SJSA1 (cell line): ENCODE measurements at regions not wholly inside any gene's neighbourhood (a gene's known extent, or its start where the extent isn't known, plus 50 kb on each side); places are given as distances from the start of the nearest gene placed in this dataset.
"Not testable (repeated sequence)": the region's sequence is repeated elsewhere in the genome, so short reads cannot be mapped to it uniquely, and the experiment has no call there.

Experiments used
- DNase-seq, 2 experiments: peaks; one replicate each; pipeline ENCODE4 v3.0.0-alpha.2; 2015 to 2020; ENCODE audit warnings: low spot score in 2 of 2, low read depth in 1 of 2
- H3K27ac ChIP-seq: fragments of 250-450 bp; sonication (Bioruptor Pico); 2 replicates; pipeline ENCODE4 v1.5.1; 2020; ENCODE audit warnings: mild to moderate bottlenecking, moderate library complexity
- H3K27me3 ChIP-seq: fragments of 250-450 bp; sonication (Bioruptor Pico); replicated peaks from 2 replicates; pipeline ENCODE4 v1.5.1; 2020; ENCODE audit warnings: mild to moderate bottlenecking, moderate library complexity
- H3K36me3 ChIP-seq: fragments of 250-450 bp; sonication (Bioruptor Pico); 2 replicates; pipeline ENCODE4 v1.5.1; 2020; ENCODE audit warnings: mild to moderate bottlenecking
- H3K4me1 ChIP-seq: fragments of 250-450 bp; sonication (Bioruptor Pico); replicated peaks from 2 replicates; pipeline ENCODE4 v1.6.1; 2021; ENCODE audit warnings: mild to moderate bottlenecking
- H3K4me3 ChIP-seq: fragments of 250-450 bp; sonication (Bioruptor Pico); 2 replicates; pipeline ENCODE4 v1.5.1; 2020; ENCODE audit warnings: mild to moderate bottlenecking
- H3K9me3 ChIP-seq: fragments of 250-450 bp; sonication (Bioruptor Pico); replicated peaks from 2 replicates; pipeline ENCODE4 v1.5.1; 2020; ENCODE audit warnings: mild to moderate bottlenecking

DNA sequence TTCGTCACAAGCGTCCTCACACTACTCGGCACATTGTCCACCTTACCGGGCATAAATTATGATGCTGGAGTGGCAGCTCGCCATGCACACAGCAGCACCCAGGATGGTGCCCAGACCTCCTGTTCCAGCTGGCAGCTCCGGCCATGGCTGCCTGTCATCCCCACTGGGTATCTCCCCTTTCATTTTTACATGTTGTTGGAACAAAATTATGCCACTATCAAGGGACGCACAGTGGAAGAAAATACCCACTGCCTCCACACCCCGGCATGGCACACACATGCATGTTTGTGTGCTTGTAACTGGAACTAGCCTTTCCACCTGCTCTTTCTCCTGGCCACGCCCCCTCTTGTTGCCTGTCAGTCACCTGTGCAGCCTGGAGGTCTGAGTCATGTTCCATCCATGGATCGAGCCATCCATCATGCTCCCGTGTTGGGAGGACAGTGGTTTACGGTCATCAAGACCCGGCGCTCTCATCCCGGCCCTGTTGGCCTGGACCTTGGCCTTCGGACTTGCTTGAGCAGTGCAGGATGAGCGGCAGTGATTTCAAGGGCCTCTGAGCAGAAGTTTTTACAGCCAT lies 1069.6 kb downstream of the BRD1 start:
- Histone ChIP-seq H3K27me3 (no peaks in the 10 kb centered on the region), H3K4me1 (no peaks in the 10 kb centered on the region), H3K9me3 (no peaks in the 10 kb centered on the region), H3K36me3 (no peaks in the 10 kb centered on the region), H3K27ac (no peak overlapping the region), H3K4me3 (no peak overlapping the region)
- DNase-seq: peak in 1 of 2 experiments; percentile 41

DNA sequence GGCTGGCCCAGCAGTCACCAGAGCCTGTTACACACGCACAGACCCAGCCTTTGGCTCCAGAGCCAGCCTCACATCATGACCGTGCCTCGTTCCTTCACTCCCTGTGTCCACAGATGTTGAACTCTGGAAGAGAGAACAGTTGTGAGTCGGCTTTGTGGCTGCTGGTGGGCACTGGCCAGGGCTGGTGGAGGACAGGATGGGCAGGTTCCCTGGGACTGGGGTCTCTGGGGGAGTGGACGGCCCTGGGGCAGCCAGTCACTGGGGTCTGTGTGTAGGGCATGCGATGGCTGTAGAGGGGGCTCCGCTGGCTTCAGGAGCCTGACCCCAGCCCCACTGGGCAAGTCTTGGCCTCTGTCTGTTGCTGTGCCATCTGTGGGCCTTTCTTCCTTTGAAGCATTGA lies 1070.1 kb downstream of the BRD1 start:
- peak in 1 of 2 experiments; percentile 32 for DNase-seq
- Histone ChIP-seq H3K27ac (no peak overlapping the region), H3K4me3 (no peak overlapping the region), H3K9me3 (no peaks in the 10 kb centered on the region), H3K4me1 (no peaks in the 10 kb centered on the region), H3K36me3 (no peaks in the 10 kb centered on the region), H3K27me3 (no peaks in the 10 kb centered on the region)

DNA sequence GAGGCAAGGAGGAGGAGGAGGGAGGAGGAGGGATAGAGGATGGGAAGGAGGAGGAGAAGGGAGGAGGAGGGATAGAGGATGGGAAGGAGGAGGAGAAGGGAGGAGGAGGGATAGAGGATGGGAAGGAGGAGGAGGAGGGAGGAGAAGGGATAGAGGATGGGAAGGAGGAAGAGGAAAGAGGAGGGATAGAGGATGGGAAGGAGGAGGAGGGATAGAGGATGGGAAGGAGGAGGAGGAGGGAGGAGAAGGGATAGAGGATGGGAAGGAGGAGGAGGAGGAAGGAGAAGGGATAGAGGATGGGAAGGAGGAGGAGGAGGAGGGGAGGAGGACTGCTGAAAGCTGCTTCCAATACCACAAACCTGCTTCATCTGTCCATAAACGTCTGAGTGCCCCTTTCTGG lies 1070.5 kb downstream of the BRD1 start:
- not testable (repeated sequence) for H3K9me3 ChIP-seq

DNA sequence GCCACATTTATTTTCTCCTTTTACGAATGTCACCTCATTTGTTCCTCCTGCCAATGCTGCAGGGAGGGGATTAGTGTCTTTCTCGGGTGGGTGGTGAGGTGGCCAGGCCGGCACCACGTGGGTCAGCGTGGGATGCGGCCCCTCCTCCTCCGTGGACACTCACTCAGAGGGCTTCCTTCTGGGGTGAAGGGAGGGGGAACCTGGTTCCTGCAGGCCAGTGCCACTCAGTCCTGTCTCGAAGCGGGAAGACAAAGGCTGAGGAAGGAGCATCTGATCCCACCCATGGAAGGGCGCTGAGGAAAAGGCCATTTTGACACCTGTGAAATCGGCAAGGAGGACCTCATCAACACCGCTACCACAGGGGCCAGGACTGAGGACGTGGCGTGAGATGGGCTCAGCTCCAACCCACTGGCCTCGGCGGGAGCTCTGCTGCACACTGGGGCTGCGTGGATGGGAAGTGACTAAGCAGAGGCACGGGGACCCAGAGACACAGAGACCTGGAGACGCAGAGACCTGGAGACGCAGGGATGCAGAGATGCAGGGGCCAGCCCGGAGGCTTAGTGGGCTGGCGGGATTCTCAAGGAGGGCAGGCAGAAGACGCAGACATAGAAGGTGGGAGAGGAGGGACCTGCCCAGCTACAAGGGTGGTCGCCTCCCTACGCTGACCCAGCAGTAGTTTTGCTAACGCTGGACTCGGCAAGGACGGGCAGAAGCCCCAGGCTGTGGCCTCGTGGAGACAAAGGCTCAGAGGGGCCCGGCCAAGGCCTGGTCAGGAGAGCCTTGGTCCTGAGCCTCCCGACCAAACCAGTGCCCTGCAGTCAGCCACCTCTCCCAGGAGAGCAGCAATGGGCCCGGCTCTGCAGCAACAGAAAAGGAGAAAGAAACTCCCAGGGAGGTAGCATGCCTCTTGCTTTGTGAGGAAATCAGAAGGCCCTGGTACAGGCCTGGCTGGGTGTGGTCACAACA lies 1071.2 kb downstream of the BRD1 start:
- H3K4me1 ChIP-seq: no peaks in the 10 kb centered on the region
- H3K27me3 ChIP-seq: no peaks in the 10 kb centered on the region
- H3K4me3 ChIP-seq: no peak overlapping the region
- no peak overlapping the region for H3K27ac ChIP-seq
- peak in 1 of 2 experiments; percentile 38 for DNase-seq
- no peaks in the 10 kb centered on the region for H3K36me3 ChIP-seq
- no peaks in the 10 kb centered on the region for H3K9me3 ChIP-seq

More for the DNA sequence above, 1070.5 kb downstream of the BRD1 start:
- H3K36me3 ChIP-seq, H3K4me1 ChIP-seq, DNase-seq, H3K27ac ChIP-seq, H3K27me3 ChIP-seq, H3K4me3 ChIP-seq: not testable (repeated sequence)

DNA sequence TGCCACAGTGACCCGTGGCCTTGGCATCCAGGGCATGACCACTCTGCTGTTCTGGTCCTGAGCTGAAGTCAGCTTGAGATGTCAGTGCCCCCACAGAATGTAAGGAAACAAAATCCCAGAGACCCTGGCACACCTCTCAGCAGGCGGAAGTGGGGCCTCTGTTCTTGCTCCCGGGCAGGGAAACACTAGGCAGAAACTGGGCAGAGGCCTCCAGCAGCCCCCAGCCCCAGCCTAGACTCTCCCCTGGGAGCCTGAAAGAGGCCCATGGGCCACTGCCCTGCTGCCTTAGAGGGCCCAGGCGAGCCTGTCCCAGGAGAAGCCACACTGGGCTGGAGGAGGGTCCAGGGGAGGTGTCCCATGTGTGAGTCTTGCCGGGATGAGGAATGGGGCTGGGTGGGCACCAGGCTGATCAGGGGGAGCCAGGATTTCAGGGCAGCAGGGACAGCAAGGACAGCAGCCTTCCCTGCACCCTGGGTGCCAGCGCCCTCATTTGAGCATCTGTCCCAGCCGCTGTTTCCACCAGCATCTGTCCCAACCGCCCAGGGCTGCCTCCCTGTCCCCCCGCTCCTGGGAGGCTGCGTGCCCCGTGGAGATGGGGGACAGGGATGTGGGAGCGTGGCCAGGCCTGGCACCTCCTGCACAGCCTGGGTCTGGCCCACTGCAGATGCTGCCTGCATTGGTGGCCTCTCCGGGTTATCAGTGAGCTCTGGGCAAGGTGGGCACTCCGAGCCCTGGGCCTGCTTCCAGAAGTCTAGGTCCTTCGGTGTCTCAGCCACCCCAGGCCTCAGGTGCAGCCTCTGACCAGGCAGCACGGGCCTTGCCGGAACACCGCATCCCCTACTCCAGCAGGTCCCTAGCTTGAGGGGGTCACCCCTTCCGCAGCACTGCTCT lies 1072.4 kb downstream of the BRD1 start:
- H3K4me1 ChIP-seq: no peaks in the 10 kb centered on the region
- no peak overlapping the region for H3K27ac ChIP-seq
- peak in 1 of 2 experiments; percentile 43 for DNase-seq
- no peak overlapping the region for H3K4me3 ChIP-seq
- no peaks in the 10 kb centered on the region for H3K36me3 ChIP-seq
- no peaks in the 10 kb centered on the region for H3K9me3 ChIP-seq
- no peaks in the 10 kb centered on the region for H3K27me3 ChIP-seq

DNA sequence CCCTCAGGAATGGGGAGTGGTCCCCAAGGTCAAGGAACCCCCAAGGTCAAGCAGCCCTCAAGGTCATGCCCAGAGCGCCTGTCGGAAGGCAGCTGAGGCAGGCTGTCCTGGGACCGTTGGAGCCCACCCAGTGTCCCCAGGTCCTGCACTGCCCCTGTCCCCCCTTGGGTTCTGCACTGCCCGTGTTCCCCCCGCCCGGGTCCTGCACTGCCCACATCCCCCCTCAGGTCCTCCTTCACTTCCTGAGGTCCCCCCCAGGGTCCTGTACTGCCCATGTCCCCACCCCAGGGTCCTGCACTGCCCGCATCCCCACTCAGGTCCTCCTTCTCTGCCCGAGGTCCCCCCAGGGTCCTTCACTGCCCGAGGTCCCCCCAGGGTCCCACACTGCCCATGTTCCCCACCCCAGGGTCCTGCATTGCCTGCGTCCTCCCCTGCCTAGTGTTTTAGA lies 1073.0 kb downstream of the BRD1 start:
- peak in 1 of 2 experiments; percentile 35 for DNase-seq
- no peak overlapping the region for H3K27ac ChIP-seq
- no peaks in the 10 kb centered on the region for H3K27me3 ChIP-seq
- H3K4me1 ChIP-seq: no peaks in the 10 kb centered on the region
- H3K9me3 ChIP-seq: no peaks in the 10 kb centered on the region
- H3K4me3 ChIP-seq: no peak overlapping the region
- peaks cover 5% of the 10 kb centered on the region; the same call in 1 of the 2 replicates for H3K36me3 ChIP-seq

DNA sequence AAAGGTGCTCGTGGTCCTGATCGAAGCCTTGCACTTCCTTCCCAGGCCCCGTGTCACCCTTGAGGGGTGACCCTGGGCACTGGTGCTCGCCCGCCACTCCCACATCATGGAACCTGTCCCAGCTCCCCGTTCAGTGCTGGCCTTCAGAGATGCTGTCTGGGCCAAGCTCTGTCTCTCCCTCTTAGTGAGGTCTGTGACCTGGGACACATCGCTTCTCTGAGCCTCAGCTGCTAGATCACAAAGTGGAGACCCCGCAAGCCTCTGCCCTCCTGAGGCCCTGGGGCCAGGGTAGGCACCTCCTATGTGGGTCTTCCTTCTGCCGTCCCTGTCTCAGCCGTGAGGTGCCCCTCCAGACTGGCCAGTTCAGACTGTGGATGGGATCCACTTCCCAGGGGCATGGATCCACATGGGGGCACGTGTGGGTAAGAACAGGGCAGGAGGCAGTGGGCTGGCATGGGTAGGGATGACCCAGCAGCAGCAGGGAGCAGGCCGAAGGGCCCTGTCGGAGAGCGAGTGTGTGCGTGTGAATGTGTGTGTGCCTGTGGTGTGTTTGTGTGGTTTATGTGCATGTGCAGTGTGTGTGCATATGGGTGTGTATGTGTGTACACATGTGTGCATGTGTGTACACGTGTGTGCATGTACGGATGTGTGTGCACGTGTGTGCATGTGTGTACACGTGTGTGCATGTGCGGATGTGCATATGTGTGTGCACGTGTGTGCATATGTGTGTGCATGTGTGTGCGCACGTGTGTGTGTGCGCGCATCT lies 1073.7 kb downstream of the BRD1 start:
- DNase-seq: peak in 1 of 2 experiments; percentile 36
- Histone ChIP-seq H3K27ac (no peak overlapping the region), H3K27me3 (no peaks in the 10 kb centered on the region), H3K4me1 (no peaks in the 10 kb centered on the region), H3K4me3 (no peak overlapping the region), H3K36me3 (peaks cover 5% of the 10 kb centered on the region; the same call in 1 of the 2 replicates), H3K9me3 (no peaks in the 10 kb centered on the region)

DNA sequence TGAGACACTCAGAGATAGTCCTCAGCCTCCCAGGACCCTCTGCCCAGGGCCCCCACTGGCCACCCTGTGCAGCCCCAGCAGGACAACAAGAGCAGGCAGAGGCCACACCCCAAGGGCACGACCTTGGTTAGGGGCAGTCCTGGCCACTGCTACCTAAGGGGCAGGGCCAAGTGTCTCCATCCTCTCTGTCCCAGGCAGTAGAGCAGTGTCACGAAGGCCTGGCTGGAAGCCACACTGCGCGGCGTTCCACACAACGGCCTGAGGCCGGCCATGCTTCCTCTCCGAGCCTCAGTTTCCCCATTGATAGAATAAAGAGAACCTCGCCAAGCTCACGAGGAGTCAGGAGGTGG lies 1074.3 kb downstream of the BRD1 start:
- H3K36me3 ChIP-seq: peaks cover 5% of the 10 kb centered on the region; the same call in 1 of the 2 replicates
- H3K4me3 ChIP-seq: no peak overlapping the region
- peak in 1 of 2 experiments; percentile 18 for DNase-seq
- no peaks in the 10 kb centered on the region for H3K4me1 ChIP-seq
- H3K27me3 ChIP-seq: no peaks in the 10 kb centered on the region
- no peak overlapping the region for H3K27ac ChIP-seq
- no peaks in the 10 kb centered on the region for H3K9me3 ChIP-seq

DNA sequence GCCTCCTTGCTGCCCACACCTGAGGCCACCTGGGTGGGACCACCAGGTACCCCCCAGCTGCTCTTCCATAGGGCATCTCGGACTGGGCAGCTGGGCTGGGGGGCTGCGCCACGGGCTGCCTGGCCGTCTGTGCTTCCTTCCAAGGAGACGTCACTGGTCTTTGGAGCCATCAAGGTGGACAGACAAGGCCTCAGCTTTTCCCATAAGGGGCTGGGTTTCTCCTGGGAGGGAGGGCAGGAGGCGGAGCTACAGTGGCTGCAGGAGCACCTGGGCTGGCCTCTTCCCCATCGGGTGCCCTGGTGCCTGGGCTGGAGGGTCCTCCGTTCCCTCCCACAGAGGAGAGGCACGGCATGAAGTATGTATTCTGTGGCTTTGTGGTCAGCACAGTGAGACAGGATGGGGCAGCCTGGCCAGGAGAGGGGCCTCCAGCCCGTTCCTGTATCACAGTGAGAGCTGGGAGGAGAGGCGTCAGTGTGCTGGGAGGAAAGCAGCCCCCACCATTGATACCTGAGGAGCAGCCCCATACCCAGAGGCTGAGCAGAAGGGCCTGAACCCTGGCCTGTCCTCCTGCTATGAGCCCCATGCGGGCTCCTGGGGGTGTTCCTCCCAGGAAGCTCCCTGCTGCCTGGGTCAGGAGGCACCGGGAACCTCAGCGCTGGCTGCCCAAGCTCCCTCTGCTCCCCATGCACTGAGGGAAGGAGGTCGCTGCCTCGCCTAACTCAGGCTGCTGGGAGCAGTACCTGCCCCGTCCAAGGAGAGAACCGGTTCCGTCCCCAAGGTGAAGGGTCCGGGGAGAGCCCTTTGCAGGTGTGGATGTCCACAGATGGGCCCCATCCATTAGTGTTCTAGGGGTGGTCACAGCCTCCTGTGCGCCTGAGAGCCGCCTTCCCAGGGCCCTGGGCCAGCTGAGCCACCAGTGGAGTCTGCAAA lies 1075.0 kb downstream of the BRD1 start:
- Histone ChIP-seq H3K9me3 (0 out of 2 replicates have a peak, but pooled peaks cover 3% of the 10 kb centered on the region), H3K4me1 (no peaks in the 10 kb centered on the region), H3K36me3 (peaks cover 5% of the 10 kb centered on the region; the same call in 1 of the 2 replicates), H3K27me3 (no peaks in the 10 kb centered on the region), H3K4me3 (no peak overlapping the region), H3K27ac (no peak overlapping the region)
- peak in 1 of 2 experiments; percentile 34 for DNase-seq

DNA sequence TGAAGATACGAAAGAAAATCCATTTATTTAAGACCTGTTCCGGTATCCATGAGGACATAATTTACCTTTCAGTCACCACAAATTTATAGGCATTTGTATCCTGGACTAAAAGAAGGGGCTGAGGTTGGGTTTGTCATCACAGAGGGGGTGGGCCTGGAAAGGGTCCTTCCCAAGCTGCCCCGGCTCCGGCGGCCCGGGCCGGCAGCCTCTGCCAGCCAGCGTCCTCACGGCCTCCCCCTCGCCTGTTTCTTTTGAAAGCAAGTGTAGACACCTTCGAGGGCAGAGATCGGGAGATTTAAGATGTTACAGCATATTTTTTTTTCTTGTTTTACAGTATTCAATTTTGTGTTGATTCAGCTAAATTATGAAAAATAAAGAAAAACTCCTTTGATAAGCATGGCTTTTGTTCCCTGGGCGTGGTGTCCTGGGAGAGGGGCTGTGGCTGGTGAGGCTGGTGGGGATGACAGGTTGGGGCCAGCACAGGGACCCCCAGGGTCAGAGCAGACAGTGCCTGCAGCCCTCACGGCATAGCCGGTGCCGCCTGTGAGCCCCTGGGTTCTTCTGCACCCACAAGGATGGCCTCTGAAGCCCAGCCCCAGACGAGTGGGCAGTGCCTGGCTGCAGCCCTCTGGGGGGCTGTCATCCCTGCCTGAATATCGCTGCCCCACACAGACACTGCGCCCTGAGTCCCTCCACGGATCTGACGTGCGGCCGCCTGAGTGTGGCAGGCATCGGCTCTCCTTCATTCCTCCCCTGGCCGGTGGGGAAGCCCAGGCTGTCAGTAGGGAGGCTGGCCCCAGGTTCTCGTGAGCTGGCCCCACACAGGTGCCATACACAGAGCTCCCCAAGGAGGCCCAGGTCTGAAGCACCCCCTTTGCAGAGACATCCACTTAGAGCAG lies 1075.9 kb downstream of the BRD1 start:
- H3K9me3 ChIP-seq: peaks cover 3% of the 10 kb centered on the region; the same call in 1 of the 2 replicates
- H3K27ac ChIP-seq: no peak overlapping the region
- no peak overlapping the region for H3K4me3 ChIP-seq
- peaks cover 5% of the 10 kb centered on the region; the same call in 1 of the 2 replicates for H3K36me3 ChIP-seq
- no peaks in the 10 kb centered on the region for H3K27me3 ChIP-seq
- peak in 1 of 2 experiments; percentile 34 for DNase-seq
- H3K4me1 ChIP-seq: no peaks in the 10 kb centered on the region

DNA sequence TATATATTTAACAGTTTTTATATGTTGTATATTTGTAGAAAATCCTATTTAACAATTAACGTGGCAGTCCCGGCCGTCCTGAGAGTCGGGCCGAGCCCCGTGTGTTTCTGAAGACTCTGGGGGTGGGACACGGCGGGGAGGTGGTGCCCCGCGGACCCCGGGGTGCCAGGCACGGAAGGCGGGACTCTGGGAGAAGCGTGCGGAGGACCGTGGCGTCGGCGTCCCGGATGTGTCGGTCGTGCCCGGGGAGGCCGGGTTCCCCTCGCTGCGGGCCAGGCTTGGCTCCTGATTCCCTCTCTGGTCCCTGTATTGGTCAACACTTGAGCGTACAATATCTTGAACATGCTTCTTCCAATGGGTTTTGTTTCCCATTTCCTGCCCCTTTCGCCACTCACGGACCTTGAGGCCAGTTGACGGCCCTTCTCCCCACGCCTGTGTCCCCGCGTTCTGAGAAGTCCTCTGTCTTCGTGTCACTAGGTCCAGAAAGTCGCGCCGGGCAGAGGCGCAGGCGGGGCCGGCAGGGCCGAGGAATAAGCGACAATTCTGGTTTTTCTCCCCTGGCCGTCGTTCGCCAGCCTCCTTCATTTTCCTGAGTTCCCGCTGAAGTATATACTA lies 1076.7 kb downstream of the BRD1 start:
- H3K9me3 ChIP-seq: peaks cover 3% of the 10 kb centered on the region; the same call in 1 of the 2 replicates
- DNase-seq: peak in 1 of 2 experiments; percentile 38
- no peak overlapping the region for H3K27ac ChIP-seq
- peaks cover 5% of the 10 kb centered on the region; the same call in 1 of the 2 replicates for H3K36me3 ChIP-seq
- no peaks in the 10 kb centered on the region for H3K4me1 ChIP-seq
- no peak overlapping the region for H3K4me3 ChIP-seq
- no peaks in the 10 kb centered on the region for H3K27me3 ChIP-seq
